HG03575 (cell line): ENCODE measurements at regions not wholly inside any gene's neighbourhood (a gene's known extent, or its start where the extent isn't known, plus 50 kb on each side); places are given as distances from the start of the nearest gene placed in this dataset.

Experiments
- ATAC-seq: cut with Tn5 transposase; IDR thresholded peaks from one replicate; pipeline ENCODE4 v1.9.1; 2021; ENCODE audit not compliant: unreplicated experiment, insufficient number of reproducible peaks, low FRiP score; ENCODE audit errors: extremely low read depth

GRCh38 chr4:137124278-137124932 lies 407.9 kb downstream of the PCDH18 start:
- peak; percentile 90 for ATAC-seq

GRCh38 chr4:137122876-137123275 lies 409.4 kb downstream of the PCDH18 start:
- no peak for ATAC-seq

GRCh38 chr4:137116144-137116543 lies 416.1 kb downstream of the PCDH18 start:
- ATAC-seq: no peak

GRCh38 chr4:137106733-137107132 lies 425.6 kb downstream of the PCDH18 start:
- ATAC-seq: no peak

- ATAC-seq: no peak
Observed at GRCh38 chr4:137106287-137106686, 426.0 kb downstream of the PCDH18 start.

- no peak for ATAC-seq
Observed at GRCh38 chr4:137090951-137091350, 441.3 kb downstream of the PCDH18 start.

- no peak for ATAC-seq
Observed at GRCh38 chr4:137083571-137084135, 448.6 kb downstream of the PCDH18 start.

- ATAC-seq: no peak
Observed at GRCh38 chr4:137082061-137082460, 450.2 kb downstream of the PCDH18 start.

GRCh38 chr4:137076908-137077307 lies 455.4 kb downstream of the PCDH18 start:
- no peak for ATAC-seq

GRCh38 chr4:137075586-137075985 lies 456.7 kb downstream of the PCDH18 start:
- ATAC-seq: no peak

GRCh38 chr4:137070614-137071013 lies 461.7 kb downstream of the PCDH18 start:
- ATAC-seq: no peak

- ATAC-seq: no peak
Observed at GRCh38 chr4:137069473-137069872, 462.8 kb downstream of the PCDH18 start.

- ATAC-seq: no peak
Observed at GRCh38 chr4:137067735-137068134, 464.6 kb downstream of the PCDH18 start.

GRCh38 chr4:137065311-137065710 lies 467.0 kb downstream of the PCDH18 start:
- no peak for ATAC-seq

GRCh38 chr4:137063961-137064360 lies 468.3 kb downstream of the PCDH18 start:
- no peak for ATAC-seq

- no peak for ATAC-seq
Observed at GRCh38 chr4:137043184-137043583, 489.1 kb downstream of the PCDH18 start.

GRCh38 chr4:137039370-137039769 lies 492.9 kb downstream of the PCDH18 start:
- no peak for ATAC-seq

- ATAC-seq: no peak
Observed at GRCh38 chr4:137032222-137032621, 500.1 kb downstream of the PCDH18 start.

GRCh38 chr4:137029026-137029425 lies 503.3 kb downstream of the PCDH18 start:
- no peak for ATAC-seq

- ATAC-seq: no peak
Observed at GRCh38 chr4:137025484-137026059, 506.7 kb downstream of the PCDH18 start.
